ENCODE measurements at regions not wholly inside any gene's neighbourhood (a gene's known extent, or its start where the extent isn't known, plus 50 kb on each side); places are given as distances from the start of the nearest gene placed in this dataset.

- no peak for ATAC-seq
- Histone ChIP-seq H3K27ac (ENCODE audit: low read length) (no peak overlapping the region), H3K4me3 (ENCODE audit: low read depth in 2 of 2, low read length in 2 of 2) (no peak overlapping the region), H3K27me3 (ENCODE audit: control insufficient read depth, insufficient read depth, low read length) (no peaks in the 10 kb centered on the region), H3K4me1 (ENCODE audit: control insufficient read depth, insufficient read depth, low read length) (no peaks in the 10 kb centered on the region), H3K36me3 (ENCODE audit: control insufficient read depth, insufficient read depth, low read length) (no peaks in the 10 kb centered on the region), H3K9me3 (ENCODE audit: control insufficient read depth, insufficient read depth, low read depth, low read length) (no peaks in the 10 kb centered on the region)
- no peak for DNase-seq (ENCODE audit: low read depth, low spot score)
- BruUV-seq (replicated peaks) = no TSS peak
- ChIA-PET POLR2A (no interaction called here), CTCF (interaction anchor here (0.6 kb wide), 1 partner anchor 268 kb away, joined by 7 read pairs; no protein-coding TSS in a partner anchor)
- intact Hi-C loops (cut with micrococcal nuclease; ENCODE audit: unreplicated experiment) = no loop called here
- in situ Hi-C loops (cut with HindIII; ENCODE audit: low pct_unique_long_range_greater_than_20kb, low sequenced_read_pairs) = no loop called here
- TF ChIP-seq POLR2AphosphoS5 (IDR thresholded peaks at IDR 0.05; ENCODE audit: low read depth, low read length) (no peak), SIN3A (IDR thresholded peaks at IDR 0.05; ENCODE audit: borderline replicate concordance, insufficient read depth, low read depth, low read length) (no peak), REST (IDR thresholded peaks at IDR 0.05; ENCODE audit: insufficient read depth in 1 of 2, low read depth in 2 of 2, low read length in 1 of 2) (no peak), TCF7L2 (IDR thresholded peaks at IDR 0.05; ENCODE audit: low read depth, low read length) (no peak), CTCF (IDR thresholded peaks at IDR 0.05) (no peak)
Observed at GRCh38 chr16:73536931-73537330, 489.0 kb upstream of the ZFHX3 start.

- TF ChIP-seq CTCF (IDR thresholded peaks at IDR 0.05) (no peak), POLR2AphosphoS5 (IDR thresholded peaks at IDR 0.05; ENCODE audit: low read depth, low read length) (no peak), TCF7L2 (IDR thresholded peaks at IDR 0.05; ENCODE audit: low read depth, low read length) (no peak)
- Histone ChIP-seq H3K36me3 (ENCODE audit: control insufficient read depth, insufficient read depth, low read length) (no peaks in the 10 kb centered on the region), H3K9me3 (ENCODE audit: control insufficient read depth, insufficient read depth, low read depth, low read length) (no peaks in the 10 kb centered on the region), H3K27me3 (ENCODE audit: control insufficient read depth, insufficient read depth, low read length) (no peaks in the 10 kb centered on the region), H3K4me1 (ENCODE audit: control insufficient read depth, insufficient read depth, low read length) (no peaks in the 10 kb centered on the region), H3K27ac (ENCODE audit: low read length) (no peak overlapping the region), H3K4me3 (ENCODE audit: low read depth in 2 of 2, low read length in 2 of 2) (no peak overlapping the region)
- ATAC-seq (no peak), DNase-seq (ENCODE audit: low read depth, low spot score) (no peak)
- no TSS peak for BruUV-seq (replicated peaks)
- ChIA-PET POLR2A (no interaction called here), CTCF (no interaction called here)
- intact Hi-C loops (cut with micrococcal nuclease; ENCODE audit: unreplicated experiment) (no loop called here), in situ Hi-C loops (cut with HindIII; ENCODE audit: low pct_unique_long_range_greater_than_20kb, low sequenced_read_pairs) (no loop called here)
Observed at GRCh38 chr16:73531021-73531420, 483.1 kb upstream of the ZFHX3 start.

- in situ Hi-C loops (cut with HindIII; ENCODE audit: low pct_unique_long_range_greater_than_20kb, low sequenced_read_pairs) = no loop called here
- CTCF ChIA-PET = no interaction called here
Observed at GRCh38 chr16:73530529-73530928, 482.6 kb upstream of the ZFHX3 start.

More at GRCh38 chr16:73530529-73530928, 482.6 kb upstream of the ZFHX3 start:
- TF ChIP-seq SIN3A (IDR thresholded peaks at IDR 0.05; ENCODE audit: borderline replicate concordance, insufficient read depth, low read depth, low read length) (no peak), POLR2AphosphoS5 (IDR thresholded peaks at IDR 0.05; ENCODE audit: low read depth, low read length) (no peak), CTCF (IDR thresholded peaks at IDR 0.05) (no peak), TCF7L2 (IDR thresholded peaks at IDR 0.05; ENCODE audit: low read depth, low read length) (no peak), REST (IDR thresholded peaks at IDR 0.05; ENCODE audit: insufficient read depth in 1 of 2, low read depth in 2 of 2, low read length in 1 of 2) (no peak)
- ATAC-seq = no peak
- Histone ChIP-seq H3K36me3 (ENCODE audit: control insufficient read depth, insufficient read depth, low read length) (no peaks in the 10 kb centered on the region), H3K9me3 (ENCODE audit: control insufficient read depth, insufficient read depth, low read depth, low read length) (no peaks in the 10 kb centered on the region), H3K4me1 (ENCODE audit: control insufficient read depth, insufficient read depth, low read length) (no peaks in the 10 kb centered on the region), H3K27me3 (ENCODE audit: control insufficient read depth, insufficient read depth, low read length) (no peaks in the 10 kb centered on the region), H3K4me3 (ENCODE audit: low read depth in 2 of 2, low read length in 2 of 2) (no peak overlapping the region), H3K27ac (ENCODE audit: low read length) (no peak overlapping the region)
- intact Hi-C loops (cut with micrococcal nuclease; ENCODE audit: unreplicated experiment) = no loop called here
- DNase-seq (ENCODE audit: low read depth, low spot score) = no peak
- POLR2A ChIA-PET = no interaction called here
- no TSS peak for BruUV-seq (replicated peaks)

All from Panc1 (cell line).